GM21576 (cell line): ENCODE measurements at regions not wholly inside any gene's neighbourhood (a gene's known extent, or its start where the extent isn't known, plus 50 kb on each side); places are given as distances from the start of the nearest gene placed in this dataset.

Source experiments
- ATAC-seq: cut with Tn5 transposase; IDR thresholded peaks from one replicate; pipeline ENCODE4 v1.9.1; 2021; ENCODE audit warnings: mild to moderate bottlenecking, moderate library complexity; ENCODE audit not compliant: unreplicated experiment

GRCh38 chr11:111044751-111045406, 200.6 kb upstream of the POU2AF2 start:
- no peak for ATAC-seq

GRCh38 chr11:111039982-111040381, 205.5 kb upstream of the POU2AF2 start:
- no peak for ATAC-seq

- ATAC-seq = no peak
Measured at GRCh38 chr11:111035746-111036145, 209.8 kb upstream of the POU2AF2 start.

DNA sequence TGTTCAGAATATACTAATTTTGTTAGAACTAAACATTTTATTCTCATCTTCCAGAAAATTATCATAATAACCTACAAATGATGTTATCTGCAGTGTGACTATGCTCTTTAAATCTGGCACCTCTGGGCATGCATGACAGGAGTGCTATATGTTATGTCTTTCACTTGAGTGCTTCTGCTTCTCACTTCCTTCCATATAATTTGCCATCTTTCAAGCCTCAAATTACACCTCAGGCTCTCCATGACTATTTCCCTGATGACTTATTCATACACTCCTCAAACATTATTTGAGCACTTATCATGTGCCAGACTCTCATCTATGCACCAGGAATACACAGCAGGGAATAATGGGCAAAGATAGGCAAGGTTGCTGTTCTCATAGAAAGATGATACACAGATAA, 219.3 kb upstream of the POU2AF2 start:
- ATAC-seq = no peak

DNA sequence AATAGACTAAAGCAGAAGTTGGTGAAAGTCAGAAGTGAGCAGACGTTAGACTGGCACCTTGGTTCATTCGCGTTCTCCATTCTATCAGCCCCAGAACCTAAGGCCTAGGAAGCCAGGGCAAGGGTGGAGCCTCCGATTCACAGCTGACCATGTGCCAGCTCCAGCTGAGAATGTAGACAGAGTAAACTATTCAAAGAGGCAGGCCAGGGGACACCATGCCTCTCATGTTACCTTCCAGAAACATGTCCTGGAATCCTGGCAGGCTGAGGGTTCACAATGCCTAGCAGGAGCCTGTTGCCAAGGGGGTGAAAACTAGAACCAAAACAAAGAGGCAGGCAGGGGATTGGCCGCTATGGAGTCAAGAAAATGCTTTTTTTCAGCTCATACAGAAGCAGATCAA, 224.4 kb upstream of the POU2AF2 start:
- ATAC-seq = no peak

GRCh38 chr11:111019871-111020670, 225.5 kb upstream of the POU2AF2 start:
- no peak for ATAC-seq

DNA sequence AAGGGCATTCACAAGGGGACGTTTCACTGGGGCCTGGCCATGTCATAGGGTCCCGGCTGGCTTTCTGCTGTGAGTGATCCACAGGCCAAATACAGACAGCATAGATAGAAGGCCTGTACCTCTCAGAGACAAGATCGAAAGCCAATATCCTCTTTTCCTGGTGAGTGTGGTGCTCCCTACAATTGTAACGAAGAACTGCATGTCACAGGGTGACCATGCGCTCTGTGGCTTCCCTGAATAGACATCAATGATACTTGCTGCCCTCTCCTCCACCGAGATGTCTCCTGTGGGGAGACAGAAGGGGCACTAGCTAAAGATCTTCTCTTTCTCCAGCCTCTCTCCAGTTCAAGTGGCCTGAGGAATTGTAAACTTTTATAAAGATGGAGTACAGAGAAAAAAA, 226.1 kb upstream of the POU2AF2 start:
- ATAC-seq = no peak

GRCh38 chr11:111018566-111018965, 227.0 kb upstream of the POU2AF2 start:
- no peak for ATAC-seq

- no peak for ATAC-seq
Measured at GRCh38 chr11:111012491-111012890, 233.0 kb upstream of the POU2AF2 start.

DNA sequence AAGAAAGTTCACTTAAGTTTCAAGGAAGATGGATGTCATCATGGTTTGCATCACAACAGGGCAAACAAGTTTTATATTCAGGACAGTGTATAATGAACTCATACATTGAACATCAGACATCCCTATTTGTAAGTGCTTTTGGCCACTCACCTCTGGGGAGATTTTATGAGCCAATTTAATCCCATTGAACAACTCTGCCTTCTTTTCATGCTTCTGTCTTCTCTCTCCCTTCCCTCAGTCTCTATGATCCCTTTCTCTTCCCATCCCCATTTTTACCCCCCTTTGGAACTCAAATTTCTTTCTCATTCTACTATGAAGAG, 234.3 kb upstream of the POU2AF2 start:
- no peak for ATAC-seq

DNA sequence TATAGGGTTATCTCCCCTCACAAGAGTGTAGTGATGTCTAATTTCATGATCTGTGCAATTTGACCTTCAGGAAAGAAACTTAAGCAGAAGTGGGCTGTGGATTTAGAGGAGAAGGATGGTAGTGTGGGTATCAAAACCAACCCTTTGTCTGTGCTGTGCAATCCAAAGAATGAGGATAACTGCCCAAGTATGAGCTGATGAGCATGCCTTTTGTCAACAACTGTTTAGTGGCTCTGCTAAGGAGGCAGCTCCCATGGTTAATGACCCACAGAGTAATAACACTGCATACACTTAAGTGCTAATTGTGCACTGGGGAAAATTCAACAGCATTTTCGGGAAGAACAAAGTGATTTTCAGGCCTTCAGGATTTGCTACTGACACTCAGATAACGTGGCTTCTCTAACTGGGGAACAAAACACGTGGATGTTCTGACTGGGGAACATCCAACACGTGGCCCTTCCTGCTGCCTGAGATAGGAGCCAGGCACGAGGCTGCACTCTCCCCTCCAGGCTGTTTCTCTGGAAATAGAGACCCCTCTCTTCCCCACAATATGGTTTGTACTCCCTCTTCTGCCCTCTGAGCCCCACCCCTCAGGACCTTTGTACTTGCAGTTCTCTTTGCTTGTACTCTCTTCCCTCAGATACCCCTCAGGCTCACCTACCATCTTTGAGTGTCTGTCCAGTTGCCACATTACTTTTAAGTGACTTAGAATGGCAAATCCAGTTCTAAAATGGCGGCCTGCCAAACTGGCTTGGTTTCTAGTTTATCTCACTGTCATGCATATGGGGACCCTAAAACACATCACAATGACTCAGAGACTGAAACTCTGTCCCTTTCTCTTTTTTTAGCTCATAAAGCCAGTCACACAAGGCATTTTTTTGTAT, 234.9 kb upstream of the POU2AF2 start:
- ATAC-seq = no peak

DNA sequence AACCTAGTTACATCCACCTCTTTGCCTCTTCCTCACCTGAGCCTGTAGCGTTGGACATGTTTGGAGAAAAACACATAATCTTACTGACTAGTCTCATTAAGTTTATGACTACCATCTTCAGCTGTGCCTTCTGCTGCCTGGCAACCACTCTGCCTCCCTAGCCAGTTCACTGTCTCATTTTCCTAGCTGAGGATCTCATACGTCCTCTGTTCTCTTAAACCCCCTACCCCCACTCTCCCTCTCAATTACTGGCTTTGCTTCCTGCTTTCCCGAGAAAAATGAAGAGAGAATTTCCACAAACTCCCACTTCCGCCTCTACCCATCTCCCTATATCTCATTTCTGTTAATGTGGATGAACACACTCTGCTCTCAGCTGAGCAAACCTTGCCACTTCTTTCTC, 239.3 kb upstream of the POU2AF2 start:
- no peak for ATAC-seq

- no peak for ATAC-seq
Measured at GRCh38 chr11:111001986-111002611, 243.4 kb upstream of the POU2AF2 start.

GRCh38 chr11:111001081-111001430, 244.5 kb upstream of the POU2AF2 start:
- ATAC-seq = no peak

DNA sequence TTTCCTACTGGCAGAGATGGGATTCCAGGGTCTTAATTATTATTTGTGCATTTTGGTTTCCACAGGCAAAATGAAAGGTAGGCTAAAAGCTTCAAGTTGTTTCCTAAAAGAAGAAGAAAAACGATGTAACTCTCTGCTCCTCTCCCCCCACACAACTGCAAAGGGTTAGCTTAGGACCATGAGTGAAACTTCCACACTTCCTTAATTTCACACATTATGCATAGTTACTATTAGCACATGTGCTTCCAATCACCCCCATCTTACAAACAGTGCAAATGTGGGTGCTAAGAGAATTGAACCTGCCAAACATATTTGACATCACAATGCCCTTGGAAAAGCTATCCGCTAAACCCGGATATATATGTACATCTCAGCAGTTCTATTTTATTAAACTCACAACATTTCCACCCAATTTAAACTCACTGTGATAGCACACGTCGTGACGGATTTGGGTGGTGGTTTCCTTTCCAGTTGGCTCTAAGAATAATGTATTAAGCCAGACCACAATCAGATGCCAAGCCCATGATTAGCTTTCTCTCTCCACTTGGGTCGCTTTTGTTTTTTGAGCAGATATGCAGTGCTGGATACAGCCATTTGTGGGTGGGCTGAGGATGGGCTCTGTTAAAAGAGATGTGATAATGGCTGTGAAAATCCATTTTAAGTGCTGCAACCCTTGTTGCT, 245.0 kb upstream of the POU2AF2 start:
- no peak for ATAC-seq

DNA sequence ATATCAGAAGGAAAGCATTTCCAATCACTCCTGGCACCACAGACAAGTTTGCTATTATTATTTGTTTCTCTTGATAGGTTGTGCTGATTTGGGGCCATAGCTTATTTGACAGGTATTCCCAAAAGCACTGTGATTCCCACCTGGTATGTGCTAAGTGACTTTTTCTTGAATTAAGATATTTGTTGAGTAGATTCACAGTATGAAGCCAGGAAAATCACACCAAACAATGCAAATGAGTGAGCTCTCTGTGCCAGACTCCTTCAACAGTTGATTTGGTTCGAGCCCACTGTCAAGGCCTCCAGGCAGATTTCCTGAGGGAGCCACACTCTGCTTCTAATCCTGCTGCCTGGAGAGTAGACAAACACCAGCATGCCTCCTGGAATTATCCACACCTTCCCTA, 253.0 kb upstream of the POU2AF2 start:
- ATAC-seq = no peak

GRCh38 chr11:110991661-110992355, 253.7 kb upstream of the POU2AF2 start:
- ATAC-seq = no peak

DNA sequence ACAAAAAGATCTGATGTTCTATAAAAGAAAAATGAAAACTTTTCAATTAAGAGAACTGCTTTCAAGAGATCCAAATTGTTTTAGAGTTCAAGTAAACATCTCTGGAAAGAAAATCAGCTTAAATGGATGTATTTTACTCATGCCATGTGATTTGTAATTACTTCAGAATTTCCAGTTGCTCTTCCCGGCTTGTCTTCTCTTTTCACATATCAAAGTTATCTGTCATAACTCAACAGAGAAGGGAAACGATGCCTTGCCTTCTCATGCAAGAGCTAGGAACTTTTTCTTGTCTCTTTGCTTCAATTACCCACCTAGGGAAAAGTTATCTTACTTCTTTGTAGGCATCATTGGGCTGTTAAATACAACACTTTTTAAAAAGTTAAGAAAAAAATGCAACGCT, 255.2 kb upstream of the POU2AF2 start:
- no peak for ATAC-seq

GRCh38 chr11:110989428-110990133, 255.9 kb upstream of the POU2AF2 start:
- ATAC-seq = no peak

- no peak for ATAC-seq
Measured at GRCh38 chr11:110988671-110989070, 256.9 kb upstream of the POU2AF2 start.
